Transverse colon (tissue), 3 donors: ENCODE measurements at regions not wholly inside any gene's neighbourhood (a gene's known extent, or its start where the extent isn't known, plus 50 kb on each side); places are given as distances from the start of the nearest gene placed in this dataset.
A peak's percentile ranks its signal among the peaks of the same experiment; 100 is the strongest.

ENCODE experiments used
- CTCF ChIP-seq, 5 experiments: fragments of 200-600 bp in 3 of 5; fragments of 450-650 bp in 2 of 5; sonication (generic) in 3 of 5; IDR thresholded peaks; 1 replicate in 2 of 5; 2 replicates in 3 of 5; pipeline ENCODE4 v1.5.1; 2016 to 2017; ENCODE audit warnings: antibody characterized with exemption in 5 of 5, inconsistent platforms in 3 of 5, mild to moderate bottlenecking in 2 of 5, moderate library complexity in 1 of 5
- EP300 ChIP-seq: sonication (generic); formaldehyde crosslinking; IDR thresholded peaks from one replicate; pipeline ENCODE4 v1.6.1; 2017; ENCODE audit warnings: antibody characterized with exemption, low read depth
- POLR2A ChIP-seq: fragments of 450-650 bp; IDR thresholded peaks from one replicate; pipeline ENCODE4 v1.6.1; 2016; ENCODE audit warnings: antibody characterized with exemption, mild to moderate bottlenecking, moderate library complexity

GRCh38 chr12:85468356-85469157 is 188.5 kb downstream of the ALX1 start:
- TF ChIP-seq CTCF (IDR thresholded peaks at IDR 0.05) (peak; percentile 68 to 78 (median 75)), POLR2A (no peak), EP300 (no peak)
